SK-N-SH treated with all-trans-retinoic acid at 6 μM for 48 hours (cell line): ENCODE measurements at regions not wholly inside any gene's neighbourhood (a gene's known extent, or its start where the extent isn't known, plus 50 kb on each side); places are given as distances from the start of the nearest gene placed in this dataset.
A peak's percentile ranks its signal among the peaks of the same experiment; 100 is the strongest.
"Not testable (repeated sequence)": the region's sequence is repeated elsewhere in the genome, so short reads cannot be mapped to it uniquely, and the experiment has no call there.

ENCODE experiments used
- ATAC-seq: fragments of 200-7000 bp; cut with Tn5 transposase; 3 replicates; pipeline ENCODE4 v1.9.1; 2020; ENCODE audit warnings: mild to moderate bottlenecking, moderate library complexity
- ARNTL ChIP-seq: fragments of 450-650 bp; formaldehyde crosslinking; IDR thresholded peaks from 2 replicates; pipeline ENCODE4 v1.5.0; 2020; ENCODE audit warnings: low read depth, mild to moderate bottlenecking, moderate library complexity, borderline replicate concordance
- BACH2 ChIP-seq: fragments of 250-450 bp; sonication (Bioruptor Pico); IDR thresholded peaks from 2 replicates; pipeline ENCODE4 v1.9.0; 2021; ENCODE audit warnings: mild to moderate bottlenecking, borderline replicate concordance
- ESRRG ChIP-seq: fragments of 250-450 bp; sonication (Bioruptor Pico); IDR thresholded peaks from 2 replicates; pipeline ENCODE4 v1.6.1; 2021; ENCODE audit warnings: mild to moderate bottlenecking
- GLIS3 ChIP-seq: fragments of 250-450 bp; sonication (Bioruptor Pico); IDR thresholded peaks from 2 replicates; pipeline ENCODE4 v1.5.0; 2020; ENCODE audit warnings: mild to moderate bottlenecking, moderate library complexity
- ISL1 ChIP-seq: fragments of 250-450 bp; sonication (Bioruptor Pico); IDR thresholded peaks from 2 replicates; pipeline ENCODE4 v2.1.2; 2022; ENCODE audit warnings: mild to moderate bottlenecking, moderate library complexity
- OSR1 ChIP-seq: fragments of 250-450 bp; sonication (Bioruptor Pico); IDR thresholded peaks from 2 replicates; pipeline ENCODE4 v1.8.0; 2022; ENCODE audit warnings: moderate library complexity, mild to moderate bottlenecking, inconsistent platforms
- PPARA ChIP-seq: fragments of 250-450 bp; sonication (Bioruptor Pico); IDR thresholded peaks from 2 replicates; pipeline ENCODE4 v1.5.0; 2020; ENCODE audit warnings: mild to moderate bottlenecking, borderline replicate concordance
- SNAI2 ChIP-seq: fragments of 250-450 bp; sonication (Bioruptor Pico); IDR thresholded peaks from 2 replicates; pipeline ENCODE4 v1.5.0; 2020; ENCODE audit warnings: mild to moderate bottlenecking, moderate library complexity
- ZC3H10 ChIP-seq: fragments of 250-450 bp; sonication (Bioruptor Pico); IDR thresholded peaks from 2 replicates; pipeline ENCODE4 v1.5.1; 2021; ENCODE audit warnings: mild to moderate bottlenecking, moderate library complexity
- ZFP3 ChIP-seq: fragments of 250-450 bp; sonication (Bioruptor Pico); IDR thresholded peaks from 2 replicates; pipeline ENCODE4 v1.5.0; 2020; ENCODE audit warnings: mild to moderate bottlenecking, moderate library complexity
- ZFP30 ChIP-seq: fragments of 450-650 bp; formaldehyde crosslinking; IDR thresholded peaks from 2 replicates; pipeline ENCODE4 v1.5.0; 2022; ENCODE audit warnings: mild to moderate bottlenecking, moderate library complexity
- ZNF565 ChIP-seq: fragments of 450-650 bp; formaldehyde crosslinking; conservative IDR thresholded peaks from 2 replicates; pipeline ENCODE4 v1.5.0; 2020; ENCODE audit warnings: low read depth, mild to moderate bottlenecking, moderate library complexity
- ZNF8 ChIP-seq: fragments of 450-650 bp; formaldehyde crosslinking; IDR thresholded peaks from 2 replicates; pipeline ENCODE4 v1.5.0; 2020; ENCODE audit warnings: mild to moderate bottlenecking, moderate library complexity
- TF ChIP-seq, protein P1 (sequence below): fragments of 250-450 bp; sonication (Bioruptor Pico); IDR thresholded peaks from 2 replicates; pipeline ENCODE4 v1.8.0; 2020; ENCODE audit warnings: mild to moderate bottlenecking, moderate library complexity, borderline replicate concordance
- TF ChIP-seq, protein P2 (sequence below): fragments of 250-450 bp; sonication (Bioruptor Pico); IDR thresholded peaks from 2 replicates; pipeline ENCODE4 v1.5.0; 2020; ENCODE audit warnings: mild to moderate bottlenecking, moderate library complexity
- TF ChIP-seq, protein P3 (sequence below): fragments of 250-450 bp; sonication (Bioruptor Pico); IDR thresholded peaks from 2 replicates; pipeline ENCODE4 v1.5.1; 2020; ENCODE audit warnings: low read depth, mild to moderate bottlenecking, moderate library complexity
- TF ChIP-seq, protein P4 (sequence below): fragments of 250-450 bp; sonication (Bioruptor Pico); IDR thresholded peaks from 2 replicates; pipeline ENCODE4 v1.8.0; 2021; ENCODE audit warnings: low read depth, mild to moderate bottlenecking, moderate library complexity, borderline replicate concordance
- TF ChIP-seq, protein P5 (sequence below): fragments of 250-450 bp; sonication (Bioruptor Pico); IDR thresholded peaks from 2 replicates; pipeline ENCODE4 v1.5.1; 2021; ENCODE audit warnings: mild to moderate bottlenecking, moderate library complexity

DNA sequence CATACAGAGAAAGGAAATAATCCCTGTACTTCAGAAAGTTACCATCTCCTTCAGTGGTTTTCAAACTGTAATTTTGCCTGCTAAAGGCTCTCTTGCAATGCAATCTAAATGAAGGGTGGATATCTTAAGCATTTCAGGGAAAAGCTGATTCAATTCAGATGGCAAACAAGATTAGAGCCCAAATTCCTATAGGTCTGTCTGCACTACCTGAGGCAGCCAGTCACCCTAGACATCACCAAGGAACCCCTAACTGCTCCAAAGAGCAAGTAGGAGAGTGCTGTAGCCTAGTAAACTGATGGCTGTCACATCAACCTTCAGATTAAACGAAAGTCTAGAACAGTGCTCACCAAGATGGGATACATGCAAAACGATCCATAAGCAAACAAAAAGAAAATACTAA lies 138.0 kb upstream of the ANK3 start:
- TF ChIP-seq SNAI2 (CRISPR knock-in tag), result no peak
- TF ChIP-seq, protein P1, sequence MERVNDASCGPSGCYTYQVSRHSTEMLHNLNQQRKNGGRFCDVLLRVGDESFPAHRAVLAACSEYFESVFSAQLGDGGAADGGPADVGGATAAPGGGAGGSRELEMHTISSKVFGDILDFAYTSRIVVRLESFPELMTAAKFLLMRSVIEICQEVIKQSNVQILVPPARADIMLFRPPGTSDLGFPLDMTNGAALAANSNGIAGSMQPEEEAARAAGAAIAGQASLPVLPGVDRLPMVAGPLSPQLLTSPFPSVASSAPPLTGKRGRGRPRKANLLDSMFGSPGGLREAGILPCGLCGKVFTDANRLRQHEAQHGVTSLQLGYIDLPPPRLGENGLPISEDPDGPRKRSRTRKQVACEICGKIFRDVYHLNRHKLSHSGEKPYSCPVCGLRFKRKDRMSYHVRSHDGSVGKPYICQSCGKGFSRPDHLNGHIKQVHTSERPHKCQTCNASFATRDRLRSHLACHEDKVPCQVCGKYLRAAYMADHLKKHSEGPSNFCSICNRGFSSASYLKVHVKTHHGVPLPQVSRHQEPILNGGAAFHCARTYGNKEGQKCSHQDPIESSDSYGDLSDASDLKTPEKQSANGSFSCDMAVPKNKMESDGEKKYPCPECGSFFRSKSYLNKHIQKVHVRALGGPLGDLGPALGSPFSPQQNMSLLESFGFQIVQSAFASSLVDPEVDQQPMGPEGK (CRISPR knock-in tag), result no peak
- no peak for TF ChIP-seq ZFP30 (CRISPR knock-in tag)
- no peak for TF ChIP-seq ISL1 (CRISPR knock-in tag)
- no peak for TF ChIP-seq OSR1
- no peak for TF ChIP-seq ZNF8 (CRISPR knock-in tag)
- TF ChIP-seq ARNTL (CRISPR knock-in tag), result no peak
- no peak for TF ChIP-seq GLIS3 (CRISPR knock-in tag)
- TF ChIP-seq PPARA, result no peak
- TF ChIP-seq, protein P2, sequence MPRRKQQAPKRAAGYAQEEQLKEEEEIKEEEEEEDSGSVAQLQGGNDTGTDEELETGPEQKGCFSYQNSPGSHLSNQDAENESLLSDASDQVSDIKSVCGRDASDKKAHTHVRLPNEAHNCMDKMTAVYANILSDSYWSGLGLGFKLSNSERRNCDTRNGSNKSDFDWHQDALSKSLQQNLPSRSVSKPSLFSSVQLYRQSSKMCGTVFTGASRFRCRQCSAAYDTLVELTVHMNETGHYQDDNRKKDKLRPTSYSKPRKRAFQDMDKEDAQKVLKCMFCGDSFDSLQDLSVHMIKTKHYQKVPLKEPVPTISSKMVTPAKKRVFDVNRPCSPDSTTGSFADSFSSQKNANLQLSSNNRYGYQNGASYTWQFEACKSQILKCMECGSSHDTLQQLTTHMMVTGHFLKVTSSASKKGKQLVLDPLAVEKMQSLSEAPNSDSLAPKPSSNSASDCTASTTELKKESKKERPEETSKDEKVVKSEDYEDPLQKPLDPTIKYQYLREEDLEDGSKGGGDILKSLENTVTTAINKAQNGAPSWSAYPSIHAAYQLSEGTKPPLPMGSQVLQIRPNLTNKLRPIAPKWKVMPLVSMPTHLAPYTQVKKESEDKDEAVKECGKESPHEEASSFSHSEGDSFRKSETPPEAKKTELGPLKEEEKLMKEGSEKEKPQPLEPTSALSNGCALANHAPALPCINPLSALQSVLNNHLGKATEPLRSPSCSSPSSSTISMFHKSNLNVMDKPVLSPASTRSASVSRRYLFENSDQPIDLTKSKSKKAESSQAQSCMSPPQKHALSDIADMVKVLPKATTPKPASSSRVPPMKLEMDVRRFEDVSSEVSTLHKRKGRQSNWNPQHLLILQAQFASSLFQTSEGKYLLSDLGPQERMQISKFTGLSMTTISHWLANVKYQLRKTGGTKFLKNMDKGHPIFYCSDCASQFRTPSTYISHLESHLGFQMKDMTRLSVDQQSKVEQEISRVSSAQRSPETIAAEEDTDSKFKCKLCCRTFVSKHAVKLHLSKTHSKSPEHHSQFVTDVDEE (CRISPR knock-in tag), result no peak
- ATAC-seq, result no peak

DNA sequence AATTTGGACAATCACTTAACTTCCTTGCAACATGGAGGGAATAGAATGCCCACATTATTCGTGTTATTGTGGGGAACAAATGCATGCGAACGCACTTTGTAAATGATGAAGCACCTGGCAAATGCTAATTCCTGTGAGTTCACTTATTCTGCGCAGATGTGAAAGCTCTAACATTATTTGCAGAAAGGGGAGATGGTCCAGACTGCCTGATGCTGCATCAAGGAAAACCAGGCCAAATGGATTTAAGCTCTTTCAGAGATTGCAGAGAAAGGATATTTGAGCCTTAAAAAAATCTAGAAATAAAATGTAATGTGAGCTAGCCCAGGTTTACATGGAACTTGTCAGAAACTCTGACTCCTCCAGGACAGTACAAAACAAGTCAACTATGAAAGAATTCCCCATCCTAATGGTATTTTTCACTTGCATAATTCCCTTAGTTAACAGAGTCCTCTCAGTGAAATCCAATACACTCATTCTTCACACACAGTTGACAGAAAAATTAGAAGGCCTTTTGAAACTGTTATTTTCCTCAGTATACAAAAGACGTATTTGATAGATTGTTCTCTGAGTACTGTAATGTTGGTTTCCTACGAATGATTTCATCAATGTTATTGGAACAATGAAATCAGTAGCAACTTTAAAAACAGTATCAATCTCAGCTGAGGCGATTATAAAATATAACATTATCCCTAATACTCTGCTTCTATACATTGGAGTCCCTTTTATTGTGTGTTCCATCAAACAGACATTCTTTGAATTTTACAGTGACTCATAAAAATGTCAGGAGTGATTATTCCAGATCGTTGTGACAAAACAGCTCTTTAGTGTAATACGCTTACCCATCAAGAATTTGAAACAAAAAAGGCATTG lies 136.3 kb upstream of the ANK3 start:
- ATAC-seq, result peak; percentile 66
- TF ChIP-seq PPARA, result no peak
- no peak for TF ChIP-seq ZNF565
- TF ChIP-seq, protein P3, sequence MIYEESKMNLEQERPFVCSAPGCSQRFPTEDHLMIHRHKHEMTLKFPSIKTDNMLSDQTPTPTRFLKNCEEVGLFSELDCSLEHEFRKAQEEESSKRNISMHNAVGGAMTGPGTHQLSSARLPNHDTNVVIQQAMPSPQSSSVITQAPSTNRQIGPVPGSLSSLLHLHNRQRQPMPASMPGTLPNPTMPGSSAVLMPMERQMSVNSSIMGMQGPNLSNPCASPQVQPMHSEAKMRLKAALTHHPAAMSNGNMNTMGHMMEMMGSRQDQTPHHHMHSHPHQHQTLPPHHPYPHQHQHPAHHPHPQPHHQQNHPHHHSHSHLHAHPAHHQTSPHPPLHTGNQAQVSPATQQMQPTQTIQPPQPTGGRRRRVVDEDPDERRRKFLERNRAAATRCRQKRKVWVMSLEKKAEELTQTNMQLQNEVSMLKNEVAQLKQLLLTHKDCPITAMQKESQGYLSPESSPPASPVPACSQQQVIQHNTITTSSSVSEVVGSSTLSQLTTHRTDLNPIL (CRISPR knock-in tag), result 0 out of 2 replicates have a peak, but pooled peaks have one; percentile 19
- TF ChIP-seq ISL1 (CRISPR knock-in tag), result peak; percentile 81

DNA sequence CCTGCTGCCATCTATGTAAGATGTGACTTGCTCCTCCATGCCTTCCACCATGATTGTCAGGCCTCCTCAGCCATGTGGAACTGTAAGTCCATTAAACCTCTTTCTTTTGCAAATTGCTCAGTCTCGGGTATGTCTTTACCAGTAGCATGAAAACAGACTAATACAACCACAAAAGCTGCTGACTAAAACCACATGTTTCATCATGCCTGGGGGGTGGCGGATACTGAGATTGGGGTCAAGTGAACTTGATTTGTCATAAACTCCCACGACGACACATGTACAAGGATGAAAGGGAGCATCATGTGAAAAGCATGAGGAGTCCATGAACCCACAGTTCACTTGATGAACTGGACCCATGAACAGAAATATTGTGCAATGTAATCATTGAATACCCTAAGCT lies 134.9 kb upstream of the ANK3 start:
- TF ChIP-seq BACH2 (CRISPR knock-in tag), result no peak
- ATAC-seq, result no peak

DNA sequence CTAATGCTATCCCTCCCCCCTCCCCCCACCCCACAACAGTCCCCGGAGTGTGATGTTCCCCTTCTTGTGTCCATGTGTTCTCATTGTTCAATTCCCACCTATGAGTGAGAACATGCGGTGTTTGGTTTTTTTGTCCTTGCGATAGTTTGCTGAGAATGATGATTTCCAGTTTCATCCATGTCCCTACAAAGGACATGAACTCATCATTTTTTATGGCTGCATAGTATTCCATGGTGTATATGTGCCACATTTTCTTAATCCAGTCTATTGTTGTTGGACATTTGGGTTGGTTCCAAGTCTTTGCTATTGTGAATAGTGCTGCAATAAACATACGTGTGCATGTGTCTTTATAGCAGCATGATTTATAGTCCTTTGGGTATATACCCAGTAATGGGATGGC lies 133.7 kb upstream of the ANK3 start:
- not testable (repeated sequence) for ATAC-seq

DNA sequence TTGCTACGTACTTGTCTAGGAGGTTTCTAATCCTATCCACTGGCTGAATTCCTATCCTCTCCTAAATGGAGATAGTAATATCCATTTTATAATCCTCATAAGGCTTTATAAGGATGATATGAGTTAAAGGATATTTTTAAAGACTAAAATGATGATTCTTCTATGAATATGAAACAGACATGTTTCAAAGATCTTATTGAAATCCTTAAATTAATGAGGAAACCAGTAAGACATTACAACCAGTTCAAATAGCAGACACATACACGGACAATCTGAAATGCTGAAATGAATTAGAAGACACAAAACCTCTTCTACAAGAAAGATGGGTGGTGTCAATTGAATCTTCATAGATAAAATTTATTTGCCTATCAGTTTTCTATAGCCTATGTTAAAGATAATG lies 132.9 kb upstream of the ANK3 start:
- TF ChIP-seq ISL1 (CRISPR knock-in tag), result no peak
- TF ChIP-seq, protein P4, sequence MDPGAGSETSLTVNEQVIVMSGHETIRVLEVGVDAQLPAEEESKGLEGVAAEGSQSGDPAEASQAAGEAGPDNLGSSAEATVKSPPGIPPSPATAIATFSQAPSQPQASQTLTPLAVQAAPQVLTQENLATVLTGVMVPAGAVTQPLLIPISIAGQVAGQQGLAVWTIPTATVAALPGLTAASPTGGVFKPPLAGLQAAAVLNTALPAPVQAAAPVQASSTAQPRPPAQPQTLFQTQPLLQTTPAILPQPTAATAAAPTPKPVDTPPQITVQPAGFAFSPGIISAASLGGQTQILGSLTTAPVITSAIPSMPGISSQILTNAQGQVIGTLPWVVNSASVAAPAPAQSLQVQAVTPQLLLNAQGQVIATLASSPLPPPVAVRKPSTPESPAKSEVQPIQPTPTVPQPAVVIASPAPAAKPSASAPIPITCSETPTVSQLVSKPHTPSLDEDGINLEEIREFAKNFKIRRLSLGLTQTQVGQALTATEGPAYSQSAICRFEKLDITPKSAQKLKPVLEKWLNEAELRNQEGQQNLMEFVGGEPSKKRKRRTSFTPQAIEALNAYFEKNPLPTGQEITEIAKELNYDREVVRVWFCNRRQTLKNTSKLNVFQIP, result no peak
- TF ChIP-seq ARNTL (CRISPR knock-in tag), result no peak
- TF ChIP-seq ZC3H10 (CRISPR knock-in tag), result no peak
- TF ChIP-seq, protein P5, sequence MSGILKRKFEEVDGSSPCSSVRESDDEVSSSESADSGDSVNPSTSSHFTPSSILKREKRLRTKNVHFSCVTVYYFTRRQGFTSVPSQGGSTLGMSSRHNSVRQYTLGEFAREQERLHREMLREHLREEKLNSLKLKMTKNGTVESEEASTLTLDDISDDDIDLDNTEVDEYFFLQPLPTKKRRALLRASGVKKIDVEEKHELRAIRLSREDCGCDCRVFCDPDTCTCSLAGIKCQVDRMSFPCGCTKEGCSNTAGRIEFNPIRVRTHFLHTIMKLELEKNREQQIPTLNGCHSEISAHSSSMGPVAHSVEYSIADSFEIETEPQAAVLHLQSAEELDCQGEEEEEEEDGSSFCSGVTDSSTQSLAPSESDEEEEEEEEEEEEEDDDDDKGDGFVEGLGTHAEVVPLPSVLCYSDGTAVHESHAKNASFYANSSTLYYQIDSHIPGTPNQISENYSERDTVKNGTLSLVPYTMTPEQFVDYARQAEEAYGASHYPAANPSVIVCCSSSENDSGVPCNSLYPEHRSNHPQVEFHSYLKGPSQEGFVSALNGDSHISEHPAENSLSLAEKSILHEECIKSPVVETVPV (CRISPR knock-in tag), result no peak
- TF ChIP-seq, protein P3 (CRISPR knock-in tag), result no peak
- no peak for TF ChIP-seq ZFP3 (CRISPR knock-in tag)
- TF ChIP-seq ESRRG (CRISPR knock-in tag), result no peak
- TF ChIP-seq, all 23 proteins: peak for 0
- ATAC-seq, result no peak
